HG03521 (cell line): ENCODE measurements at regions not wholly inside any gene's neighbourhood (a gene's known extent, or its start where the extent isn't known, plus 50 kb on each side); places are given as distances from the start of the nearest gene placed in this dataset.

Source experiments
- ATAC-seq: cut with Tn5 transposase; IDR thresholded peaks from one replicate; pipeline ENCODE4 v1.9.1; 2021; ENCODE audit warnings: mild to moderate bottlenecking, moderate library complexity; ENCODE audit not compliant: unreplicated experiment

DNA sequence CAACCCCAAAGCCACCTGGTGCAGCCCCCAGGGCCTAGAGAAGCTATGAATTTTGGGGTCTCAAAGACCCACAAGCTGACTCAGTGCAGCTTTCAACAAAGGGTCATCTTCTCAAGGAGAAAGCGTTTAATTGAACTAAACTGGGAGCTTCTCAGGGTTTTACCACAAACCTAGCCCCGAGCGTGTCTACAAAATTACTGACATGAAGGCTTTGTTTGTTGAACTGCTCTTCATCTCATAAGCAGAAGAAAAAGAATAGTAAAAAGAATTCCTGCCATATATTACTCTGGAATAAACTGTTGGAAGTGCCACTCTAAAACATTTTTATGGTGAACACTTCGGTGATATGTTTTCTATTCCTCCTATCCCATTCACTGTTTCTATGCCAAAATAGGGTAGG, 50.8 kb upstream of the INCENP start:
- no peak for ATAC-seq

- no peak for ATAC-seq
Observed at GRCh38 chr11:62071408-62071807, 52.4 kb upstream of the INCENP start.

DNA sequence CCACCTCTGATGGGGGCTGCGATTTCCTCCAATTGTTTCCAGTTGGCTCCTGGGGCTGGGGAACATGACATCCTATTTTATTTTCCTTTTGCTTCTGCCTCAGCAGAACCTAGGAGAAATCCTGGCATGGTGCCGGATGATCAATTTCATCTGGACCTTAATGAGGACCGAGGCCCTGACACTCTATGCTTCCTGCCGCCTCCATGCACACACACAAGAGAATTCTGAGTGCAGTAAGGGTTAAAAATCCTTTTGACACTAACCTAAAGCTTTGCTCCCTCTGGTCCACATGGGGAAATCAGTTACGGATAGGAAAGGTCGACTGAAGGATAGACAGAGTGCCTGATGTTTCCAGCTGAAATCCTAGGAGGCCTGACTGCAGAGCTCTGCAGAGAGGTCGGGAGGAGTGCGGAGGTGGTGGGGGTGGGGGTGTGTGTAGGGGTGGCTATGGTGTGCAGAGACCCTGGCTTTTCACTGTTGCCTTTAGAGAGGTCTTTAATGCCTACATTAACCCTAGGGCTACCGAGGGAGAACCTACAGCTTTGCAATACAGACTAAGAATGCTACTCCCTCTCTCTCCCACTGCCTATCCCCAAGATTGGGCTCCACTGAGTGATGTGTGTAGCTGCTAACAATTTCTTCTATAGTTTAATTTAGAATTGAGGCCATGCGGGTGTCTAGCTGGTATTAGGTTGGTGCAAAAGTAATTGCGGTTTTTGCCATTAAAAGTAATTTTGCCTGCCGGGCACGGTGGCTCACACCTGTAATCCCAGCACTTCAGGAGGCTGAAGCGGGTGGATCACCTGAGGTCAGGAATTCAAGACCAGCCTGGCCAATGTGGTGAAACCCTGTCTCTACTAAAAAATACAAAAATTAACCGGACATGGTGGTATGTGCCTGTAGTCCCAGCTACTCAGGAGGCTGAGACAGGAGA, 53.6 kb upstream of the INCENP start:
- no peak for ATAC-seq

DNA sequence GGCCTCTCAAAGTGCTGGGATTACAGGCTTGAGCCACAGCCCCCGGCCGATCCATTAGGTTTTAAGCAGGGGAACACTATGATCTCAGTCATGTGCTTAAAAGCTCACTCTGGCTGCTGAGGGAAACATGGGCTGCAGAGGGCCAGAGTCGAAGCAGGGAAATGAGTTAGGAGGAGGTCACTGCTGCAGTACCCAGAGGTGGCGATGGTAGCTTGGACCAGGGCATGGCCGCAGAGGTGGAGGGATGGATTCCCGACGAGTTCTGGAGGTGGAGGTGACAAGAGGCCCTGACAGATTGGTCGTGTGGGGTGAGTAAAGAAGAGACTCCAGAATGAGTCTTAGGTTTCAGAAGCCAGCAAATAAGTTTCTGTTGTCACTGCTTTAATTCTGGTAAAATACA, 54.4 kb upstream of the INCENP start:
- no peak for ATAC-seq

DNA sequence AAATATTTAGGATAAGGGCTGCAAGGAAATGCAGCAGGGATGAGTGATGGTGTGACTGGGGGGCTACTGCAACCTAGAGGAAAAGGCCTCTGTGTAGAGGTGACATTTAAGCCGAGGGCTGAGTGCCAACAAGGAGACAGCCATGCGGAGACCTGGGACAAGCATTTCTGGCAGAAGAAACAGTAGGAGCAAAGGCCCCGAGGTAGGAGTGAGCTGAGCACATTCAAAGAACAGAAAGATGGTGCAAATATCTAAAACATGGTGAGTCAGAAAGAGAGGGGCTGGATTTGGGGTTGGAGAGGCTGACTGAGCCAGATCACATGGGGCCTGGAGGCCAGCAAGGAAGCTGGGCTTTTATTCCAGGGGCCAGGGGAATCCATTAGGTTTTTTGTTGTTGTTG, 55.1 kb upstream of the INCENP start:
- no peak for ATAC-seq

- ATAC-seq: no peak
Observed at GRCh38 chr11:62067741-62068140, 56.1 kb upstream of the INCENP start.

DNA sequence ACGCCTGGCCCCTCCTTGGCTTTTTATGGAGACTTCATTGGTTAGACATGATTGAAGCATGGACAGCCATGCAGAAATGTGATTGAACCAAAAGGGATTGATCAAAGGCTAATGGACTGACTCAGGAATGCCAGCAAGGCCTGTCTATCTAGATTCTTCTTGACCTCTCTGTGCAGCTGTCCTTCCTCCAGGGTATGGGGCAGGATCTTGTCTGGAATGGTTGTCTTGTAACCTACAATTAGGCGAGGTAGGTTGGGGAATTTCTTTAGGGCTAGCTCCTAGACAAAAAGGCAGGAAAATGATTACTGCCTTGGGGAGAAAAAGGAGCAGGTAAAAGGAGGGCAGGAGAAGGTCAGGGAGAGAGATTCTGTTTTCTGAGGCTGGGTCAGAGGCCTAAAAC, 59.6 kb upstream of the INCENP start:
- ATAC-seq: no peak

DNA sequence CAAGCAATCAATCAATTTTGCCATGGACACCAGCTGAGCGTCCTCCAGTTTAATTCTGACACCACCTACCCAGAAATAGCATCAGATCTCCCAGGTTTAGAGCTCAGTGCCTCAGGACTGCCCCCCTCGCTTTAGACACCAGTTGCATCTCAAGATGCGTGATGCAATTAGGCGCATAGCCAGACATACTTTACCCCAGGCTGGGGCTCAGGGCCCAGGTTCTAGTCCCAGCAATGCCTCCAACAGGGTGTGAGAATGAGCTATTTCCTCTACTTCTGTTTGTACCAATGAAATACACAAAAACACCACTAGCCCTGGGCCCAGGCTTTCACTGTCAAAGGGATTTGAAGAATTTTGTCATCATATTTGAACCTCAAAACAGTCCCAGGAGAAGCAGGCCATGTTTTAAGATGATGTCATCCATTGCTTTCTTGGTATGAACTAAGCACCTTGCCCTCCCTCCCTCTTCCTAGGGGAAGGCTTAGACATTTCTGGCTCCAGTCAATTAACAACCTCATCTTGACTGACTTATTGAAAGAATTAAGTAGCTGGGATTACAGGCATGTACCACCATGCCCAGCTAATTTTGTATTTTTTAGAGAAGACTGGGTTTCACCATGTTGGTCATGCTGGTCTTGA, 61.5 kb upstream of the INCENP start:
- no peak for ATAC-seq

GRCh38 chr11:62061356-62062222, 62.2 kb upstream of the INCENP start:
- no peak for ATAC-seq

GRCh38 chr11:62057069-62057468, 66.7 kb upstream of the INCENP start:
- no peak for ATAC-seq

DNA sequence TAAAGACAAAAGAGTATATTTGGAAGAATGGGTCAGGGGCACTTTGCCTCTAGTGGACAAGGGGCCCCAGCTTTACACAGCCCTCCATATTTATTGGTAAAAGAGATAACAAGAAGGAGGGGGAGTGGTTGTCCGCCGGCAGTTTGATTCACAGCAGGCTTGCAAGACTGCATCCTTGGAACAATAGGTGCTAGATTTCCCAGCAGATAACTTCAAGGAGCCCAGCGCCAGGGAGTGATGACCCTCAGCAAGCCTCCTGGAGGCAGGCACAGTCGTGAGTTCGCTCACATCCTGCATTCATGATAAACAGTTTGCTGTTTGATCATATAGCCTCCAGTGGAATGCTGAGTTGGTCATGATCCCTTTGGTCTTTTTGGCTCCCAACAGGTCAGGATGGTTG, 67.8 kb upstream of the INCENP start:
- ATAC-seq: no peak

GRCh38 chr11:62054484-62055121, 69.2 kb upstream of the INCENP start:
- no peak for ATAC-seq

DNA sequence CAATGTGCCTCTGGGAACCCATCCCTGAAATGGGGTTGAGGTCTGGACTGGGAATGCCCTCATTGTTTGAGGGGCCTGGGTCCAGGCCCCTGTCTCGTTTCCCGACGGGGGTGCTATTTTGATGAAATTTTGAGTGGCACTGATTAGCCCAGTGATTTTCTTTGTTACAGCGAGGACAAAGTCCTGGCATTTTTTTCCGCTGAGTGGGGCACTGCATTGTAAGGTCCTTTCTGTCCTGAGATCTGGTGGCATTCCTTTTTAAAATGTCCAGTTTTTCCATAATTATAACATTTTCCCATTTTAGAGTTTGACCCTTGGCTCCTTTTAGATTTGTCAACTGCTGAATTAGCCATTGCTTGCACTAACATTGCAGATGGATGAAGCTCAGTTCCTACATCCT, 69.7 kb upstream of the INCENP start:
- no peak for ATAC-seq

DNA sequence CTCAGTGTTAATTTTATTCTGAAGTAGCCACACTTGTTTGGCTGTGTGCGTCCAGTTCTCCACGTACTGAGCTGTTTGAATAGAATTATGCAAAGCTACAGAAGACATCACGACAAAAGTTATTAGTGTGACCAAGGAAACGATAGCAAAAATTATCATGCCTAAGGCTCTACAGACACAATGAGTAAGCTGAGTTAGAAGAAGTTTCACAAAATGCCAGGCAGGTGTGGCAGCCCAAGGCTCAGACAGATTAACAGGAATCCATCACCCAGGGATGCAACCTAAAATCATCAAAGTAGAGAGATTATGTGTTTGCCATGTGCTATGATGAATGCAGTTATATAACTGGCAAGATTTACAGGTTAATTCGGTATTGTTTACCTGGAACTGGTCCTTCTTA, 73.1 kb upstream of the INCENP start:
- ATAC-seq: no peak

GRCh38 chr11:62048100-62048499, 75.7 kb upstream of the INCENP start:
- ATAC-seq: no peak

GRCh38 chr11:62046568-62047100, 77.2 kb upstream of the INCENP start:
- ATAC-seq: no peak

DNA sequence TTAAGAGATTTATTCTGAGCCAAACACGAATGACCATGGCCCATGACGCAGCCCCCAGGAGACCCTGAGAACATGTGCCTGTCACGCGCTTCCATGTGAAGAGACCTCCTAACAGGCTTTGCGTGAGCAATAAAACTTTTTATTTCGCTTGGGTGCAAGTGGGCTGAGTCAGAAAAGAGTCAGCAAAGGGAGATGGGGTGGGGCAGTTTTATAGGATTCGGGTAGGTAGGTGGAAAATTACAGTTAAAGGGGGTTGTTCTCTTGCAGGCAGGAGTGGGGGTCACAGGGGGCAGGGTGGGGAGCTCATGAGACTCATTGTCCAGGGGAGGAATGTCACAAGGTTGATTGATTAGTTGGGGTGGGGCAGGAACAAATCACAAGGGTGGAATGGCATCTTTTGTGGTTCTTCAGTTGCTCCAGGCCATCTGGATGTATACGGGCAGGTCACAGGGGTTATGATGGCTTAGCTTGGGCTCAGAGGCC, 77.2 kb upstream of the FTH1 start:
- ATAC-seq: no peak

DNA sequence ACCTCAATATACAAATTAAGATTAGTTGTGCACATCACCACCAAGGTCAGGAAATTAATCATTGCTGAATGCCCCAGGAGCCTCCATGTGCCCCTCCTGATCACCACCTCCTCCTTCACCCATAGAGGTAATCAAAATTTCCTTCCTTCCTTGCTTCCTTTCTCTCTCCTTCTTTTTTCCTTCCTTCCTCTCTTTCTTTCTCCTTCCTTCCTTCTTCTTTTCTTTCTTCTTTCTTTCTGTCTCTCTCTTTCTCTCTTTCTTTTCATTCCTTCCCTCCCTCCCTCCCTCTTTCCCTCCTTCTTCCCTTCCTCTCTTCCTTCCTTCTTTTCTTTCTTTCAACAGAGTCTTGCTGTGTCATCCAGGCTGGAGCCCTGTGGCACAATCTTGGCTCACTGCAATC, 67.9 kb upstream of the FTH1 start:
- no peak for ATAC-seq

DNA sequence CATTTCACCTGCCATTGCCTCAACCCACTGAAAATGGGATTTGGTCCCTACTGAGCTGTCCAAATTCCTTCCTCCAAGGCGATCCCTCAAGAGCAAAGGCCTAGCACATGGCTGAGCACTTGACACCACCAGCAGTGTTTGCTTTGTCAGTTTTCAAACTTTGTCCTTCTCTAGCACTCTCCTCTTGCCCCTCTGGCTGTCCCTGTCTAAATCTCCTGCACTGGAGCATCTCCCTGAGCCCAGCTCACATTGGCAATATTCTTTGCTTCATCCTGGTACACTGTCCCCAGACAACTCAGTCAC, 66.6 kb upstream of the FTH1 start:
- no peak for ATAC-seq

DNA sequence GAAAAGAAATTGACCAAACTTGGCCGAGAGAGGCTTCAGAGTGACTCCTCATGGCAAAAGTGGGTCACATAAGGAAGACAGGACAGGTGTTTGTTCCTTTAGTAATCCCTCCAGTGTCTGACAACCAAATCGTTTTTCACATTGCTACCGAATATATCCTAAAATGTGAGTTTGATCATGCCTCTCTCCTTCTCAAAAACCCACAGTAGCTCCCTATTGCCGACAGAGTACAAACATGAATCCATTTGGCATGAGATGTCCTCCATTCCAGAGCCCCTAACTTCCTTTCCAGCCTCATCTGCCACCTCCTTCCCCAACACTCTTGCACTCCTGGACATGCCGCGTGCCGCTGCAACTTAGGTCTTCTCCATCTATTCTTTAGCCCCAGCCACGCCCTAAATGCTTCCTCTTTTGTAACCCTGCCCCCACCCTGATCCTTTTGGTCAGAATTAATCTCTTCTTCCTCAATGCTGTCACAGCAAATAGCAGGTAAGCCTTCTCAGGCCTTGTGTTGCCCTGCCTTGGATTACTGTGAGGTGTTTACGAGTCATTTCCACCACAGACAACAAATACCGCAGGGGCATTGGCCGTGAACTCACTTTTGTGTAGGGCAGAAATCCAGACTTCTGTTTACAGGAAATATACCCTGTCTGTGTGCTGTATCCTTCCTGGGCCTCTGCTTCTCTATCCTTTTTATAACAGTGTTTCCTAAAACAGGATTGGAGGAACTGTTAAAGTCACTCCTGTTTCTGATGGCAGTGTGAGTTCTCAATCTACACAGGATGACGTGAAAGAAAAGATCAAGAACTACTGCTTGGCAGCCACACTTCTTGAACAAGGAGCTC, 66.0 kb upstream of the FTH1 start:
- no peak for ATAC-seq
